Frontal cortex (tissue), 3 donors: ENCODE measurements at regions not wholly inside any gene's neighbourhood (a gene's known extent, or its start where the extent isn't known, plus 50 kb on each side); places are given as distances from the start of the nearest gene placed in this dataset.
"Not testable (repeated sequence)": the region's sequence is repeated elsewhere in the genome, so short reads cannot be mapped to it uniquely, and the experiment has no call there.

ENCODE experiments used
- DNase-seq, 2 donors: peaks; one replicate each; pipeline ENCODE4 v3.0.0; 2012; ENCODE audit warnings: low spot score in 2 of 2
- FAIRE-seq: peaks from 2 replicates; lab custom pipeline; 2012; peaks lifted over from hg19 to GRCh38; lab: Jason Lieb, UNC
- donor health status: control.
- donor health status: control.
- donor health status: control.

DNA sequence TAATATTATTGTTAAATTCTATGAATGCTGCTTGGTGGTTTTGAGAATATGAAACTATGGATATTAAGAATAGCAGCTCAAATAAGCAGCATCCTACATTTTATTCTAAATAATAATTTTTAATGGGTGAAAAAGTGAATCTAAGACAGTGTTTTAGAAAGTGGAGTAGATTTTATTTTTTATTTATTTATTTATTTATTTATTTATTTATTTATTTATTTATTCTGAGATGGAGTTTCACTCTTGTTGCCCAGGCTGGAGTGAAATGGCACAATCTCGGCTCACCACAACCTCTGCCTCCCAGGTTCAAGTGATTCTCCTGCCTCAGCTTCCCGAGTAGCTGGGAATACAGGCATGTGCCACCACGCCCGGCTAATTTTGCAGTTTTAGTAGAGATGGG lies 1199.4 kb downstream of the EPHA7 start:
- not testable (repeated sequence) for DNase-seq, FAIRE-seq

DNA sequence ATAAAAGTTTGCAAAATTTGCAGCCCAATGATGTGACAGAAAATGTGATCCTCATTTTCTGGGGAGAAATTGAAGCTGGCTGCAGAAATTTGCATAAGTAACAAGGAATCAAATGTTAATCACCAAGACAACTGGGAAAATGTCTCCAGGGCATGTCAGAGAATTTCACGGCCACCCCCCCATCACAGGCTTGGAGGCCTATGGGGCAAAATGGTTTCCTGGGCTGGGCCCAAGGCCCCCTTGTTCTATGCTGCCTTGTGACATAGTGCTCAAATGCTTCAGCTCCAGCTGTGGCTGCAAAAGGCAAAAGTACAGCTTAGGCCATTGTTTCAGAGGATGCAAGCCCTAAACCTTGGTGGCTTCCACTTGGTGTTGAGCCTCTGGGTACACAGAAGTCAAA lies 1202.6 kb downstream of the EPHA7 start:
- FAIRE-seq (no peak), DNase-seq (no peak)

DNA sequence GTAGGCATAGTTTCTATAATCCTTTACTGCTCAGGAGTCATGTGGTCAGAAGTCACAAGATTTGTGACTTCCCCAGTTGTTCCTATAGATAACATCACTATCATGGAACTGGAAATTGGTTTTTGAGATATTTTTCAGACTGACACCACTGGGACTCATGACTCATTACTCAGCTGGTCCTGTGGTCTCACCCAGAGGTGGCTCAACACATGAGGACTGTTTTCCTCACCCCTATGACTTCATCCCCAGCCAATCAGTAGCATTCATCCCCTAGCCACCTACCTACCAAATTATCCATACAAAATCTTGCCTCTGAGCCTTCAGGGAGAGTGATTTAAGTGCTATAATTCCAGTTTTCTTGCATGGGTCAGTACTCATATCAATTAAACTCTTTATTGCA lies 1217.7 kb downstream of the EPHA7 start:
- DNase-seq (no peak), FAIRE-seq (no peak)

DNA sequence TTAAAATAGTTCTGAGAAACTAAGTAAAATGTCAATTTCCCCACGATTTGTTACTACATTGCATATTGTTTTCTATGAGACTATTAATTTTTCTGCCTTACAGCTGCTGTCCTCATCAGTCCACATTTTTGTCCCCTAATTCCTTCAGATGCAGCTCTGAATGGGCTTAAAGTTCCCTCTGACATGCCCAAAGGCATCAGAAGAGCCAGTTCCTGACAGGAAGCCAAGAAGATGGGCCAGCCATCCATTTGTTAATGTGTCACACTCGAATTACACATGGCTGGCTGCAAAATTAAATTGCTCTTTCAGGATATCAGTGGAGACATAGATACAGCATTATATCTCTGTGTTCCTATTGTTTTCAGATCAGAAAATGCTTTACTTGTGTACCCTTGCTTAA lies 1223.0 kb downstream of the EPHA7 start:
- DNase-seq = no peak
- no peak for FAIRE-seq

DNA sequence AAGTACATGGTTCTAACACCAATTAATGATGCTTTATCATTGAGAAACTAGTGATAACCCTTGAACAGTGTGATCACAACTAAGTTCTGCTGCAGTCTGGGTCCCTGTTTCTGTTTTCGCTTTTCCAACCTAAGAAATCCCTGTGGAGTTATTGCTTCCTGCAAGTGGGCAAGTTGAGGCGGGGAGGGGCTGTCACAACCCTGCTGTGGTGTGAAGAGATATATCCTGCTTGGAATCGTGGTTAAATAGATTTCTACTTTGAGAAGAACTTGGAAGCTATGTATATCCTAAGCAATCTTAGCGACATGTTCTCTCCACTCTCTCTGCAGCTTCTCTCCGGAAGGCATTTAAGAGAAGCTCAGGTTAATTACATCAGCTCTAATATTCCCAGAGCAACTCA lies 1223.6 kb downstream of the EPHA7 start:
- no peak for FAIRE-seq
- DNase-seq = no peak

DNA sequence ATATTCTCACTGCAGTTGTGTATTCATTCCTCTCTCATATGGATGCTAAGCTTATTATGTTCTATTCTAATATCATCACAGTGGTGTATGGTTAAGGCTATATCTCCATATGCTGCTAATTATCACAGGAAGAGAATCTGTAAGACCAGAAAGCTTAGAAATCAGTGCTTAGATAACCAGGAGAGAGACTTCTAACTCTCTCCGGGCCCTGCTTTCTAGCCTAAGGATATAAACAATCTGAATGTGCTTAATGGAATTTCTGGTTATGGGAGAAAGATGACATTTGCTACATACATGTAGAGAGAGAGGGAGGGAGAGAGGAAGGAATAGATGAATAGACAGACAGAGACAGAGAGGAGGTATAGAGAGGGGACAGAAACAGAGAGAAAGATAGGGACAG lies 1231.3 kb downstream of the EPHA7 start:
- FAIRE-seq (no peak), DNase-seq (no peak)

DNA sequence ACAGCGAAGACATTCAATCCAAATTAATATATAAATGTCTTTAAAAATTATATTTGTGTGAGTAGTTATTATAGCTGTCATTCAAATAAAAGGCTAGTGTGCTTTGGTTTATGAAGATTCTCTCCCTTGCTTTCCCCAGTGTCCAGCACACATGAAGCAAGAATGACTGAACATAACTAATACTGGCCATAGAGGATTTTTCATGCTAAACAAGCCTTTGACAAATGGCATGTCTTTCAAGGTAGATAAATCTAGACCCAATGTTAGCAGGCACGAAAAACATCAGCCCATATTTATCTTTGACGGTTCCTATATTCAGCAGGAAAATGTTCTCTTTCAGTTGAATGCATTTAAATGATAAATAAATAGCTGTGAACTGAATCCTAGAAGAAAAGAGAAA lies 1234.4 kb downstream of the EPHA7 start:
- FAIRE-seq (no peak), DNase-seq (no peak)

DNA sequence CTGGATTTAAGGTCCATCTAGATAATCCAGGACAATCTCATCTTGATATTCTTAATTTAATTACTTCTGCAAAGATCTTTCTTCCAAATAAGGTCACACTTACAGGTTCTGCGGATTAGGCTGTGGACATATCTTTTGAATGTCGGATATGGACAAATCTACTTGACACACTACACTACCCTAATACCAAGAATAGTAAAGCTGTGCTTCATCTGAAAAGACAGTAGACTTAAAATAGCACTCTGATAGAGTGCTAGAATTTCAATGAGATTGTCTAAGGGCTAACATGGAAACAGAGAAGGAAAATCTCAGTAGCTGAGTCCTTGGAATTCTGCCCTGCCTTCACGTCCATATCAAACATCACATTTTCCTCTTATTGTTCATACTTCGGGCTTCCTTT lies 1238.0 kb downstream of the EPHA7 start:
- no peak for FAIRE-seq
- DNase-seq = no peak

DNA sequence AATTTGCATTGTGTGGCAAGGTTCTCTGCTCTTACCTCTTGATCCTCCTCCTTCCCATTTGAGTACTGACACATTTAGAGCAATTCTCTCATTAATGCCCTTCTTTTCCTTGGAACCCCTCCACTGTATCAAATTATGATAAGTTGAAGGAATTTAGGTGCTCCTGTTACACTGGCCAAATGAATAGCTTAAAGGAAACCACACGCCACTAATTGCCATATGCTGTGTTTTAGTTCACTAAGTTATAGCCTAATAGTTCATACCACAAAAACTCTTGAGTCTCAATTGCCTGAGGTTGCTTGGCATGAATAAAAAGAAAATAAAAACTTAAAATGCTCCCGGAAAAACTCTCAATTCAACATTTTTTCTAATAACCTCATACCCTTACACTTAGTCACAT lies 1239.3 kb downstream of the EPHA7 start:
- FAIRE-seq (no peak), DNase-seq (no peak)

DNA sequence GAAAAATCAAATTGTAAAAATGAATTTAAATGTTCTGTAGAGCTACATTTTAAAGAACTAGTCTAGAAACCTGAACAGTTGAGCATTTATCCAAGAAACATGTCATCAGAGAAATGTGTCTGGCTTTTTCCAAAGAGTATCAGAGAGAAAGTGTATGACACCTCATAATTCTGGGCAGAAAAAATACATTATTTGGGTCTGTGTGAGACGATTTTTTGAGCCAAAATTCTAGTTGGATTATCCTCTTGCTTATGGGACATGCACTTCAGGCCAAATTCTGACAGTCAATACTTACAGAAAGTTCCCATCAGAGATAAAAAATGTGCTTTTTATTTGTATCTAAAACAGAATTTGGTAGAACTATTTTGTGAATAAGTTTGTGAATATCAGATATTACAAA lies 1242.7 kb downstream of the EPHA7 start:
- no peak for FAIRE-seq
- DNase-seq = no peak

DNA sequence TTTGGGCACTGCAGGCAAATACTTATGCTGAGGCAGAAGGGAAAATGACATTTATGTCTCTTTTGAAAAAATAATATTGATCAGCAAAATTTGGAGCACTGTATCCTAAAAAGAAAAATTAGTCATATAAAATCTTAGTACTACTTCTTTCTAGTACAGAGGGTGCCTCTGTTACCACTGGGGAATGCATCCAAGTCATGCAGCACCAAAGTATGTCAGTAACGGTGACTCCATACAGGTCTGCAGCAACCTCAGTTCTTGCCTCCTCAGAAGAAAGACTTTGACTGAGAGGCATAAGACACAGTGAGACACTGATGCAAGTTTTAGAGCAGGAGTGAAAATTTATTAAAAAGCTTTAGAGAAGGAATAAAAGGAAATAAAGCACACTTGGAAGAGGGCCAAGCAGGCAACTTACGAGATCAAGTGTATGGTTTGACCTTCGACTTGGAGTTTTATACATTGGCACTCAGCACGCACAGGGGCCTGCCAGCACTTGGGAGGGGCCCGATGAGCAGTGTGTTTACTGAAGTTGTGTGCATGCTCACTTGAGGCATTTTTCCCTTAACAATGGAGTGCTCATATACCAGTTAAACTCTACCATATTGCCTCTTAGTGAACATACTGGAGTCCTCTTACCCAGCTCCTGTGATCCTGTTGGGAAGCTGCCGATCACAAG lies 1244.8 kb downstream of the EPHA7 start:
- no peak for DNase-seq
- no peak for FAIRE-seq

DNA sequence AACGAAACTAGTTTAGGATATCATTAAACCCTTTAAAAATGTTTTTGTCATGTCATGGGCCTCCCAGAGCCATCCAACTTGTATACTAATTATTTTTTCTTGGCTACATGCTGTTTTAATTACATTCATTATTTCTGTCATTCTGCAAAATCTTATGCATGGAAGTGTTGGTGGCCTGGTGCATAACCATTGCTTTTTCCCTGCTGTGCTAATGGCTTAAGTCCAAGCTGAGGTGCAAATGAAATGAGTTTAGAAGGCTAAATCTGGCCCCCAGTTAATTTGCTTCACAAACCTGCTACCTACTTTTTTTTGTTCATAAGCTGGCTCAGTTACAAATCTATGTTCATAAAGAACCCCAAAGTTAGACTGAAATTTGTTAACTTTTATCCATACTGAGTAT lies 1249.9 kb downstream of the EPHA7 start:
- no peak for DNase-seq

DNA sequence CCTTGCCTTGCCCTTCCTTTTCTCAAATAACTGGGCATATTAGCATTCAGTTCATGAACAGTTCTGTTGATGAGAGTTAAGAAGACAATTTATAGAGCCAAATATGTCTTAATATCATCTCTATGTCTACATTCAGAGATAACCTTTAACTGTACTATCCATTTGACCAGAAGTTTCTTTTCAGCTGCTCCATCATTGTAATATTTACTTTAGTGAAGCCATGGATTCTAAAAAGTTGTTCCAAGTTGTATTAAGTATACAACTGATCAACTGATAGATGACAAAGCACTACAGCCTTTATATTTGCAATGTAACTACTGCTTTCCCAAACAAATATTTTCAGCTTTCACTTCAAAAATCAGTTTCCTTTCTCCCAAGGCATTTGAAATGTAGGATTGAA lies 1252.7 kb downstream of the EPHA7 start:
- FAIRE-seq (no peak), DNase-seq (no peak)

More for the DNA sequence above, 1249.9 kb downstream of the EPHA7 start:
- FAIRE-seq = no peak

DNA sequence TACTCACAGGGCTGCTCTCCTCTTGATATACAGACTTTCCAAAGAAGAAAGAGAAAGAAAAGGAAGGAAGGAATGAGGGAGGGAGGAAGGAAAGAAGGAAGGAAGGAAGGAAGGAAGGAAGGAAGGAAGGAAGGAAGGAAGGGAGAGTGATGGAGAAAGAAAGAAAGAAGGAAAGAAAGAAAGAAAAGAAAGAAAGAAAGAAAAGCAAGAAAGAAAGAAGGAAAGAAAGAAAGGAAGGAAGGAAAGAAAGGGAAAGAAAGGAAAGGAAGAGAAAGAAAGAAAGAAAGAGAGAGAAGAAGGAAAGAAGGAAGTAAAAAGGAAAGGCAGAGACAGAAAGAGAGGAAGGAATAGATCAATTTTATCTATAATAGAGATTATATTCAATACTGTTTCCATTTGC lies 1257.4 kb downstream of the EPHA7 start:
- no peak for FAIRE-seq
- DNase-seq = no peak

DNA sequence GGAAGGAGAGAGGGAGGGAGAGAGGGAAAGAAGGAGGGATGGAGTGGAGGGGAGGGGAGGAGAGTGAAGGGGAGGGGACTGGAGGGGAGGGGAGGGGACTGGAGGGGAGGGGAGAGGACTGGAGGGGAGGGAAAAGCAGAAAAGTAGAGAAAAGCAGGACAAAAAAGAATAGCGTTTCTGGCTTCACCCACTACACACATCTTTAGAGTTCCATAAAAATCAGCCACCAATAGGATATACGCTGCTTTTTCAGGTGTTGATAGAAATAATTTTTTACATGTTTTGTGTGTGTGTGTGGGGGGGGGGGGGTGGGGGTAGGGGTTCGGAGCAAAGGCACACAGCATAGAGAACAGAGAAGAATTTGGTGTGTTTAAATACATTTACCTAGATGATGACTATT lies 1259.1 kb downstream of the EPHA7 start:
- no peak for DNase-seq
- FAIRE-seq = no peak

DNA sequence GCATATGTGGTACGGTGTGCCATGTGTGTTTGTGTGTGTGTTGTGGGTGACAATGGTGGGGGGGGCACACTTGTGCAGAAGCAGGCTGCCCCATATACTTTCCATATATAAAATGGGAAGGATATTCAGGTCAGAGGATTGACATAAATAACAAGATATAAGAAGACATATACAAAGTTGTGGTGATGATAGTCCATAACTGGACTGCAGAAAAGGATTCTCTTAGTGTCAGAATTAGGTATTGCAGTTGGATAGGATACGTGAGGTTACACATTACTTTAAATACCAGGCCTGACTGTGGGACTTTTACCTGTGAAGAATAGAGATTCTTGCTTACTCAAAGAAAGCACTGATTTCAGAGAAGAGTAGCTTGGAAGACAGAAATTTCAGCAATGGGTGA lies 1260.3 kb downstream of the EPHA7 start:
- no peak for FAIRE-seq
- no peak for DNase-seq

DNA sequence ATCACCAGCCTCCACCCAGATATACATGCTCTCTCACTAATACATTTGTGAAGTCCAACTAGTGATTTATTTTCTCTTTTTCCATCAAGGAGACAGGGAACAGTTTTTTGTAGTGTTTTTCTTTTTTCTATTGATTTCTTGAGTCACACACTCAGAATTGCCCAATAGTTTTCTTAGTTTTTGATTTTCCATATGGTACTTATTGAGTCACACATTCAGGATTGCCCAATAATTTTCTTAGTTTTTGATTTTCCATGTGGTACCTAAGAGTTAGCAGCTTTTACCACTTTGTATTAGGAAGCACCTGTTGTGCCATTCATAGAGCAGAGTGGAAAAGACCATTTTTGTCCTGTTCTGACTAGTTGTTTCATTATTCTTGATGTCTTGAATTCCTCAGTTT lies 1268.8 kb downstream of the EPHA7 start:
- DNase-seq = no peak
- FAIRE-seq = no peak

DNA sequence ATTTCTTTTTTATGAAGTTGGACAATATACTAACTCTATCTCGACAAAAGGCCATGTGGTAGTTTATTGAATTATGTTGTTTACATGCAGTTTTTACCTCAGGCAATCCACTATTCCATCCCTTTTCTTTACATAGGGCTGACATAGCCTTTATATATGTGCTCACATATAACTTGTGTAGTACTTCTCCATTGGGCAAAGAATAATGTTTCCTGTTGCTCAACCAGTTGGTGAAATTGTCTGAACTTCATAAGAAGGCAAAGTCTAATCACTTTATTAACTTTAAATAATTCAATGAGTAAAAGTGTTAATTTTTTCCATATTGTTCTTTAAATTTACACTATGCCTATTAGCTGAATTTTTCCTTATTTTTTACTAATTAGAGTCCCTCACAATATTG lies 1272.1 kb downstream of the EPHA7 start:
- no peak for DNase-seq
- FAIRE-seq = no peak

DNA sequence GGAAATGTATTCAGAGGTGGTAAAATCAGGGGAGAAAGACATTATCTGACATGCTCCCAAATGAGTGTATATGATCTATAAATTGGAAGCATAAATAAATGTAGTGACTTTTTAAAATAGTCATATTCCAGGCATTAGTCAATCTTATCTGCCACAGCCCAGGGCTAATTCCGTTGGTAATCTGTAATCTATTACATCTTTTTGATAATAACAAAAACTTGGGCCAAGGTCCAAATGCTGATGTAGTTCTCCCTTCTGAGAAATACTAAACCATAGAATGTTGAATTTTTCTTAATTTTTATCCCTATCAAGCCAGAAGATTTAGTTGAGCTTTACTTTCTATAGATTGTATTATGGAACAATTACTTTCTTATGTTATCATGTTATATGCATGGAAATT lies 1279.8 kb downstream of the EPHA7 start:
- no peak for FAIRE-seq
- DNase-seq = no peak

DNA sequence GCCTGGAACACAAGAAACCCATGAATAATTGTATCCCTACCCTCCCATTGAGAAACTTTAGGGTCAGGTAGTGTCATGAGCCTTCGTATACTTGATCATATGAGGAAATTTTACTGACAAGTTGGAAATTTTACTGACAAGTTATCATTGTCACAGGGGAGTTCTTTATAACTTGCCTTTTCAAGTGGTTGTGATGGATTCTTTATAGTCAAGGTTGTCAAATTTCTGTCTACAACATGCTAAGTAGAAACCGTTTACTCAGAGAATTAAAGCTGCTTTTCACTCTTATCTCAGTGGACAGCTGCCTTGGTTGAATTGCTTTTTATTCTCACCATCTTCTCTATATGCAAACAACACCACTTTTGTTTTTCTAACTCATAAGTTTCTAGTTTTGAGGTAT lies 1286.4 kb downstream of the EPHA7 start:
- DNase-seq (no peak), FAIRE-seq (no peak)

DNA sequence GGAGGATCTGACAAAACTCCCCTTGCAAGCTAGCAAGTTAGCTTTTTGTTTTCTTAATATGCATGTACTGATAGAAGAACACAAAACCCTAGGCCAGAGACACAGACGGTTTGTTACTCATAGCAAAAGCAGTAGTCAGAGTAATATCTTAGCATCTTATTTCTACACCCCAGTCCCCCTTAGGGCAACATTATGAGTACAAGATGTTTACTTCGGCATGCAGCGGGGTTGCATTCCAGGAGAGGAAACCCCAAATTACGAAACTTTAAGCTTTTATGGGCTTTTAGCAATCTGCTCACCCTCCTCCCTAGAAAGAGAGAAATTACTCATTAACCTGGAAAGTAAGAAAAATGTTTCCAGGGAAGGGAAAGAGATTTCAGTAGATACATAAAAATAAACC lies 1286.9 kb downstream of the EPHA7 start:
- FAIRE-seq (no peak), DNase-seq (no peak)

DNA sequence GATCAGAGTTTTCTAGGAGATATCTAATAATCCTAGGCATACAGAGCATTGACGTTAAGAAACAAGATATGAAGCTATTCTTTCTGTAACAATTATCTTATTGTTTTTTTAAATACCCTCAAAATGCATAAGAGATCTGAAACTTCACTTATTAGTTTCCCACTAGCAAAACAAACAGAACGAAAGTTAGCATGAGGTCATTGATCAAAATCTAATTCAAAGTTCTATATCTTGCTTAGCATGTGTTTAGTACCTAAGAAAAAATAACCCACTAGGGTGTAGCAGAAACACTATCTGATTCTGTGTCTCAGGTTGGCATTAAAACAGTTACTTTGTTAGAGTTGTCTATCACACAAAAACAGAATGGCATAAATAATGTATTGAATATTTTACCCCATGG lies 1288.4 kb downstream of the EPHA7 start:
- no peak for FAIRE-seq
- no peak for DNase-seq

DNA sequence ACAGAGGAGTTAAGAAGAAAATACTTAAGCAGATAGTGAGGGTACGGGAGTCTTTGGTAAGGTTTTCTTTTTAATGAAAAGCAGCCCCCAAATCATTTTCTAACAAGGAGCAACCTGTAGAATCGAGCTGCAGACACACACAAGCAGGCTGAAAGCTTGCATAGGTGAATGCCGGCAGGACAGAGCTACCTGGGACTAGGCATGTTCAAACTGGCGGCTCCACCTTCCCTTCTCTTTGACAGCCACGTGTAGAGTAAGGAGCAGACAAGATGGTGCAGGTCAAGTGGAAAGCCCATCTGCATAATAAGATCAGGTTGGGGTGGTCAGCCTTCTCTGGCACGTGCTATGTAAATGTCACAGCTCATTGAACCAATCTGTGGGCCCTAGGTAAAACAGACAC lies 1292.4 kb downstream of the EPHA7 start:
- DNase-seq (no peak), FAIRE-seq (no peak)
